ENCODE measurements at regions not wholly inside any gene's neighbourhood (a gene's known extent, or its start where the extent isn't known, plus 50 kb on each side); places are given as distances from the start of the nearest gene placed in this dataset.
"Not testable (repeated sequence)": the region's sequence is repeated elsewhere in the genome, so short reads cannot be mapped to it uniquely, and the experiment has no call there.

GRCh38 chr2:117337981-117338380, 476.5 kb upstream of the DDX18 start:
- not testable (repeated sequence) for TF ChIP-seq CTCF (IDR thresholded peaks at IDR 0.05; ENCODE audit: borderline replicate concordance, extremely low read depth, low read length, poor library complexity, severe bottlenecking); EZH2 (IDR thresholded peaks at IDR 0.05; ENCODE audit: borderline replicate concordance, low read depth, low read length, severe bottlenecking)

All from DND-41 (cell line).